H1 (cell line): ENCODE measurements at regions not wholly inside any gene's neighbourhood (a gene's known extent, or its start where the extent isn't known, plus 50 kb on each side); places are given as distances from the start of the nearest gene placed in this dataset.

Experiments used
- CTCF ChIA-PET: fragments of 300-600 bp; sonication (Branson Sonifier 250); formaldehyde crosslinking; loops from one replicate; lab custom pipeline; 2021; ENCODE audit not compliant: partially characterized antibody; lab: Charles Lee
- POLR2A ChIA-PET: fragments of 300-600 bp; sonication (Branson Sonifier 250); formaldehyde crosslinking; loops from one replicate; lab custom pipeline; 2021; ENCODE audit warnings: inconsistent platforms; ENCODE audit not compliant: partially characterized antibody; lab: Charles Lee
- DNase-seq, 2 experiments: peaks; one replicate each; pipeline versions ENCODE4 v3.0.0 to v3.0.0-alpha.2; 2010 to 2022; ENCODE audit warnings: low spot score in 2 of 2, low read depth in 1 of 2, mixed read lengths in 1 of 2
- FAIRE-seq: peaks from 2 replicates; lab custom pipeline; 2011; peaks lifted over from hg19 to GRCh38; lab: Jason Lieb, UNC
- H2AFZ ChIP-seq: 2 replicates; pipeline ENCODE4 v1.8.1; 2012; ENCODE audit warnings: low read length, inconsistent platforms
- H2AK5ac ChIP-seq: 2 replicates; pipeline ENCODE4 v1.6.1; 2013; ENCODE audit warnings: low read depth, low read length
- H2BK120ac ChIP-seq: replicated peaks from 2 replicates; pipeline ENCODE3; 2013; ENCODE audit warnings: low read depth, low read length, inconsistent platforms
- H2BK12ac ChIP-seq: 2 replicates; pipeline ENCODE4 v1.6.1; 2013; ENCODE audit warnings: low read depth, low read length
- H2BK15ac ChIP-seq: 2 replicates; pipeline ENCODE4 v1.6.1; 2013; ENCODE audit warnings: low read length
- H2BK20ac ChIP-seq: 2 replicates; pipeline ENCODE4 v1.6.1; 2013; ENCODE audit warnings: low read length
- H2BK5ac ChIP-seq: 2 replicates; pipeline ENCODE4 v1.6.1; 2013; ENCODE audit warnings: low read depth, low read length
- H3K14ac ChIP-seq: 2 replicates; pipeline ENCODE4 v1.6.1; 2013; ENCODE audit warnings: inconsistent platforms; ENCODE audit not compliant: insufficient read length
- H3K18ac ChIP-seq: 2 replicates; pipeline ENCODE4 v1.6.1; 2013; ENCODE audit warnings: low read length; ENCODE audit errors: extremely low read depth
- H3K23ac ChIP-seq: 2 replicates; pipeline ENCODE4 v1.6.1; 2013; ENCODE audit warnings: inconsistent platforms; ENCODE audit not compliant: insufficient read length
- H3K23me2 ChIP-seq: 2 replicates; pipeline ENCODE4 v1.6.1; 2013; ENCODE audit warnings: low read depth, low read length
- H3K27ac ChIP-seq: 2 replicates; pipeline ENCODE4 v1.6.1; 2011; ENCODE audit warnings: low read depth, low read length, inconsistent platforms
- H3K27me3 ChIP-seq, 4 experiments: replicated peaks in 1 of 4; 1 replicate in 1 of 4; 2 replicates in 3 of 4; pipeline versions ENCODE4 v1.6.1 to v1.8.1; 2011 to 2013; ENCODE audit warnings: low read length in 3 of 4, mild to moderate bottlenecking in 3 of 4, inconsistent platforms in 2 of 4, mixed read lengths in 2 of 4, moderate library complexity in 1 of 4; ENCODE audit not compliant: control insufficient read depth in 3 of 4, insufficient read depth in 3 of 4; ENCODE audit errors: extremely low read depth in 1 of 4
- H3K36me3 ChIP-seq, 4 experiments: 2 replicates each; pipeline versions ENCODE4 v1.6.1 to v1.8.1; 2011 to 2013; ENCODE audit warnings: mild to moderate bottlenecking in 4 of 4, low read length in 3 of 4, moderate library complexity in 2 of 4, control low read depth in 1 of 4, inconsistent platforms in 1 of 4; ENCODE audit not compliant: insufficient read depth in 4 of 4, control insufficient read depth in 2 of 4
- H3K4ac ChIP-seq: replicated peaks from 2 replicates; pipeline ENCODE3; 2013; ENCODE audit warnings: low read length, low read depth, mixed read lengths, inconsistent platforms; ENCODE audit not compliant: insufficient read length
- H3K4me1 ChIP-seq, 4 experiments: replicated peaks in 1 of 4; 1 replicate in 1 of 4; 2 replicates in 3 of 4; pipeline versions ENCODE4 v1.6.1 to v1.8.1; 2011 to 2013; ENCODE audit warnings: low read length in 3 of 4, inconsistent platforms in 2 of 4, mixed read lengths in 1 of 4; ENCODE audit not compliant: insufficient read depth in 4 of 4, control insufficient read depth in 3 of 4
- H3K4me2 ChIP-seq, 2 experiments: 2 replicates each; pipeline versions ENCODE4 v1.6.1 to v1.8.1; 2011 to 2013; ENCODE audit warnings: low read depth in 2 of 2, low read length in 2 of 2, control low read depth in 1 of 2, inconsistent platforms in 1 of 2, mild to moderate bottlenecking in 1 of 2; ENCODE audit not compliant: insufficient read depth in 1 of 2
- H3K4me3 ChIP-seq, 4 experiments: fragments of 200-600, 300-600 bp in 1 of 4; sonication (generic), shearing (Covaris generic), sonication (Bioruptor Twin) in 1 of 4; 2 replicates each; pipeline versions ENCODE4 v1.5.1 to v1.8.1; 2011 to 2016; ENCODE audit warnings: low read length in 4 of 4, low read depth in 3 of 4, control low read depth in 2 of 4, inconsistent platforms in 2 of 4, mild to moderate bottlenecking in 2 of 4, mixed read lengths in 1 of 4, moderate library complexity in 1 of 4; ENCODE audit not compliant: insufficient read depth in 2 of 4; ENCODE audit errors: extremely low read depth in 1 of 4
- H3K56ac ChIP-seq: replicated peaks from 2 replicates; pipeline ENCODE3; 2013; ENCODE audit warnings: low read depth, mild to moderate bottlenecking, mixed read lengths, low read length, inconsistent platforms; ENCODE audit not compliant: insufficient read length
- H3K79me1 ChIP-seq: 2 replicates; pipeline ENCODE4 v1.6.1; 2013; ENCODE audit warnings: low read depth, low read length, control low read depth
- H3K79me2 ChIP-seq, 2 experiments: 2 replicates each; pipeline versions ENCODE4 v1.6.1 to v1.8.1; 2012 to 2013; ENCODE audit warnings: low read length in 2 of 2, mild to moderate bottlenecking in 2 of 2, inconsistent platforms in 1 of 2; ENCODE audit not compliant: insufficient read depth in 2 of 2, control insufficient read depth in 1 of 2
- H3K9ac ChIP-seq, 4 experiments: replicated peaks in 1 of 4; 1 replicate in 1 of 4; 2 replicates in 3 of 4; pipeline versions ENCODE4 v1.6.1 to v1.8.1; 2011 to 2013; ENCODE audit warnings: low read depth in 3 of 4, low read length in 3 of 4, control low read depth in 2 of 4, mild to moderate bottlenecking in 2 of 4, moderate library complexity in 2 of 4, inconsistent platforms in 1 of 4; ENCODE audit errors: extremely low read depth in 1 of 4
- H3K9me3 ChIP-seq, 2 experiments: 2 replicates each; pipeline versions ENCODE4 v1.6.1 to v1.8.1; 2012 to 2013; ENCODE audit warnings: mild to moderate bottlenecking in 2 of 2, moderate library complexity in 2 of 2, control low read depth in 1 of 2, inconsistent platforms in 1 of 2, low read depth in 1 of 2, low read length in 1 of 2, mixed read lengths in 1 of 2; ENCODE audit not compliant: insufficient read depth in 2 of 2
- H4K20me1 ChIP-seq, 2 experiments: replicated peaks in 1 of 2; 2 replicates each; pipeline versions ENCODE3 to v1.8.1; 2011 to 2013; ENCODE audit warnings: inconsistent platforms in 2 of 2, low read length in 2 of 2, mild to moderate bottlenecking in 1 of 2; ENCODE audit not compliant: insufficient read depth in 2 of 2, control insufficient read depth in 1 of 2
- H4K5ac ChIP-seq: 2 replicates; pipeline ENCODE4 v1.6.1; 2013; ENCODE audit warnings: low read length, low read depth, mixed read lengths, inconsistent platforms; ENCODE audit not compliant: insufficient read length
- H4K8ac ChIP-seq: 2 replicates; pipeline ENCODE4 v1.8.0; 2013; ENCODE audit warnings: mild to moderate bottlenecking, moderate library complexity, low read length, inconsistent platforms; ENCODE audit not compliant: insufficient read depth; ENCODE audit errors: extremely low read depth
- H4K91ac ChIP-seq: replicated peaks from 2 replicates; pipeline ENCODE3; 2013; ENCODE audit warnings: low read length, mixed read lengths, inconsistent platforms; ENCODE audit not compliant: insufficient read length
- BRCA1 ChIP-seq: IDR thresholded peaks from 2 replicates; pipeline ENCODE4 v1.6.1; 2012; ENCODE audit warnings: low read depth, low read length, improper control_type of control experiment
- CBX5 ChIP-seq: fragments of 300-800, 300-1000 bp; sonication (generic); IDR thresholded peaks from 2 replicates; pipeline ENCODE4 v1.7.1; 2016; ENCODE audit warnings: antibody characterized with exemption, low read length, low read depth
- CBX8 ChIP-seq: fragments of 300-800, 300-1000 bp; sonication (generic); IDR thresholded peaks from 2 replicates; pipeline ENCODE4 v1.7.1; 2016; ENCODE audit warnings: low read depth, low read length, borderline replicate concordance
- EP300 ChIP-seq, 2 experiments: IDR thresholded peaks; 1 replicate in 1 of 2; 2 replicates in 1 of 2; pipeline ENCODE4 v1.6.1; 2011 to 2012; ENCODE audit warnings: low read depth in 2 of 2, low read length in 2 of 2, mild to moderate bottlenecking in 2 of 2, borderline replicate concordance in 1 of 2, inconsistent platforms in 1 of 2, moderate library complexity in 1 of 2
- EZH2 ChIP-seq: fragments of 200-600 bp; sonication (generic); IDR thresholded peaks from 2 replicates; pipeline ENCODE4 v1.7.1; 2012; ENCODE audit warnings: low read depth, mild to moderate bottlenecking, moderate library complexity, low read length, inconsistent platforms; ENCODE audit not compliant: severe bottlenecking
- FOSL1 ChIP-seq: IDR thresholded peaks from 2 replicates; pipeline ENCODE4 v1.6.1; 2011; ENCODE audit warnings: mild to moderate bottlenecking, low read depth, low read length, moderate library complexity; ENCODE audit not compliant: insufficient read depth
- HDAC6 ChIP-seq: IDR thresholded peaks from one replicate; pipeline ENCODE4 v1.7.1; 2012; ENCODE audit warnings: low read depth, mild to moderate bottlenecking, inconsistent platforms, low read length, moderate library complexity
- JUND ChIP-seq: IDR thresholded peaks from 2 replicates; pipeline ENCODE4 v1.6.1; 2011; ENCODE audit warnings: mild to moderate bottlenecking, improper control_type of control experiment, low read length
- KDM5A ChIP-seq: fragments of 200-600 bp; IDR thresholded peaks from 2 replicates; pipeline ENCODE4 v1.7.1; 2012; ENCODE audit warnings: mild to moderate bottlenecking, low read length, inconsistent platforms, mixed read lengths
- POU5F1 ChIP-seq: IDR thresholded peaks from 2 replicates; pipeline ENCODE4 v1.6.1; 2011; ENCODE audit warnings: low read depth, mild to moderate bottlenecking, low read length, moderate library complexity
- RBBP5 ChIP-seq: IDR thresholded peaks from 2 replicates; pipeline ENCODE4 v1.7.1; 2012; ENCODE audit warnings: low read depth, mild to moderate bottlenecking, inconsistent platforms, low read length, moderate library complexity, borderline replicate concordance
- SP2 ChIP-seq: IDR thresholded peaks from 2 replicates; pipeline ENCODE4 v1.6.1; 2012; ENCODE audit warnings: mild to moderate bottlenecking, low read length, inconsistent platforms
- TAF1 ChIP-seq: IDR thresholded peaks from 2 replicates; pipeline ENCODE4 v1.6.1; 2011; ENCODE audit warnings: mild to moderate bottlenecking, low read depth, low read length
- TBP ChIP-seq: IDR thresholded peaks from 2 replicates; pipeline ENCODE4 v1.6.1; 2011; ENCODE audit warnings: low read depth, low read length, improper control_type of control experiment
- WGBS, 2 experiments: shearing (Covaris generic) in 1 of 2; methylation state at CpG; one replicate each; pipeline versions ENCODE4 v1.1.6 to v1.1.7; 2013 to 2015; ENCODE audit warnings: low lambda C conversion rate in 2 of 2, mixed read lengths in 2 of 2, inconsistent platforms in 1 of 2, low coverage in 1 of 2, missing lambda C conversion rate in 1 of 2; ENCODE audit not compliant: insufficient replicate concordance in 2 of 2, insufficient coverage in 1 of 2, insufficient read length in 1 of 2; ENCODE audit errors: extremely low coverage in 1 of 2, missing lambda C conversion rate in 1 of 2; 5-methylcytosine and 5-hydroxymethylcytosine counted together
- TF ChIP-seq, protein P1 (sequence below): IDR thresholded peaks from 2 replicates; pipeline ENCODE4 v1.6.1; 2011; ENCODE audit warnings: low read depth, mild to moderate bottlenecking, low read length; ENCODE audit not compliant: insufficient read depth

DNA sequence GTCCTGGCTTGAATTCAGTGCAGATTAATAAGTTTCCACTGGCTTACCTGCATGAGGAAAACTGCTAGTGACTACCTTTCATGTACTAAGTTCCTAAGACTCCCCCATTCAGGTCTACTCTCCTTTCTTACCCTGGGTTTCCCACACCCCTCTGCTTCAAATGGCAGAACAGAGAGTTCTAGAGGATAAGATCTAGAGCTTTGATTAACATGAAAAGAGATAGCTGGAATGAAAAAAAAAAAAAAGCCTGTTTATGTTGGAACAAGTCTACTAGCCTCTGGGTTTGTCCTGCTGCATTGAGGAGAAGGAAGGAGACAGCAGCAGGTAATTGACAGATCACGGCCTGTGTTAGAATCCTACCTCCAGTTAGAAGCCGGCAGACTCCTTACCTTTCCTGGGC lies 201.4 kb upstream of the SOX4 start:
- no peak overlapping the region for H4K8ac ChIP-seq
- no peak overlapping the region for H2BK20ac ChIP-seq
- no peak overlapping the region for H2BK120ac ChIP-seq
- H3K36me3 ChIP-seq = no peaks in the 10 kb centered on the region
- H3K23me2 ChIP-seq = no peaks in the 10 kb centered on the region
- H2AFZ ChIP-seq = no peak overlapping the region
- no peaks in the 10 kb centered on the region for H3K4me1 ChIP-seq
- POLR2A ChIA-PET = no interaction called here
- H2BK15ac ChIP-seq = no peak overlapping the region
- FAIRE-seq = no peak
- H4K5ac ChIP-seq = no peak overlapping the region
- H3K9me3 ChIP-seq = no peaks in the 10 kb centered on the region
- no peak overlapping the region for H3K14ac ChIP-seq
- no peak overlapping the region for H3K27ac ChIP-seq
- H2BK12ac ChIP-seq = no peak overlapping the region
- H3K27me3 ChIP-seq = no peaks in the 10 kb centered on the region
- no peak overlapping the region for H2AK5ac ChIP-seq
- no peaks in the 10 kb centered on the region for H3K79me2 ChIP-seq
- no peaks in the 10 kb centered on the region for H4K20me1 ChIP-seq
- no peak overlapping the region for H3K4ac ChIP-seq
- no peak overlapping the region for H3K4me3 ChIP-seq
- no peak overlapping the region for H2BK5ac ChIP-seq
- H3K18ac ChIP-seq = no peak overlapping the region
- no peak for DNase-seq
- CTCF ChIA-PET = interaction anchor here (0.9 kb wide), 1 partner anchor 93 kb away, joined by 3 read pairs; no protein-coding TSS in a partner anchor
- no peak overlapping the region for H4K91ac ChIP-seq
- H3K56ac ChIP-seq = no peak overlapping the region
- H3K23ac ChIP-seq = no peak overlapping the region
- H3K9ac ChIP-seq = no peak overlapping the region
- WGBS, 2 experiments = 94% methylated on average over 2 of the region's 2 CpGs; no CpG with 5 or more reads in 1 of the 2 experiments
- no peak overlapping the region for H3K4me2 ChIP-seq
- no peaks in the 10 kb centered on the region for H3K79me1 ChIP-seq
- TF ChIP-seq EZH2 (no peak), BRCA1 (no peak), TBP (no peak), CBX8 (no peak), RBBP5 (no peak), JUND (no peak), SP2 (no peak), CBX5 (no peak), POU5F1 (no peak), HDAC6 (no peak), EP300 (IDR thresholded peaks at IDR 0.05; ENCODE audit: borderline replicate concordance in 1 of 2, low read depth in 2 of 2, low read length in 2 of 2) (no peak), FOSL1 (no peak), KDM5A (no peak), TAF1 (no peak)
- TF ChIP-seq, protein P1, sequence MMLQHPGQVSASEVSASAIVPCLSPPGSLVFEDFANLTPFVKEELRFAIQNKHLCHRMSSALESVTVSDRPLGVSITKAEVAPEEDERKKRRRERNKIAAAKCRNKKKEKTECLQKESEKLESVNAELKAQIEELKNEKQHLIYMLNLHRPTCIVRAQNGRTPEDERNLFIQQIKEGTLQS = no peak
